ENCODE measurements at regions not wholly inside any gene's neighbourhood (a gene's known extent, or its start where the extent isn't known, plus 50 kb on each side); places are given as distances from the start of the nearest gene placed in this dataset.

- DNase-seq: no peak
- ChIA-PET CTCF (ENCODE audit: partially characterized antibody) (no interaction called here), POLR2A (ENCODE audit: partially characterized antibody) (no interaction called here)
- Mint-ChIP-seq H3K4me1 (no peaks in the 10 kb centered on the region), H3K36me3 (no peaks in the 10 kb centered on the region), H3K9me3 (no peaks in the 10 kb centered on the region), H3K27me3 (peaks cover 1 to 2% of the 10 kb centered on the region in 2 donors), H3K27ac (no peak overlapping the region), H3K4me3 (no peak overlapping the region)
- H3K4me1 ChIP-seq (ENCODE audit: insufficient read depth, low read length): no peaks in the 10 kb centered on the region
- no peak overlapping the region for H3K27ac ChIP-seq (ENCODE audit: low read depth, low read length)
- no peaks in the 10 kb centered on the region for H3K9me3 ChIP-seq (ENCODE audit: control insufficient read depth in 1 of 2, low read length in 2 of 2)
- intact Hi-C loops (cut with micrococcal nuclease): no loop called here
- H3K27me3 ChIP-seq (ENCODE audit: insufficient read depth, low read length): no peaks in the 10 kb centered on the region
- no peak overlapping the region for H3K4me3 ChIP-seq (ENCODE audit: low read length in 2 of 2)
- no peaks in the 10 kb centered on the region for H3K36me3 ChIP-seq (ENCODE audit: insufficient read depth, low read length)
Observed at GRCh38 chr1:198032668-198033067, 115.5 kb downstream of the LHX9 start.

DNA sequence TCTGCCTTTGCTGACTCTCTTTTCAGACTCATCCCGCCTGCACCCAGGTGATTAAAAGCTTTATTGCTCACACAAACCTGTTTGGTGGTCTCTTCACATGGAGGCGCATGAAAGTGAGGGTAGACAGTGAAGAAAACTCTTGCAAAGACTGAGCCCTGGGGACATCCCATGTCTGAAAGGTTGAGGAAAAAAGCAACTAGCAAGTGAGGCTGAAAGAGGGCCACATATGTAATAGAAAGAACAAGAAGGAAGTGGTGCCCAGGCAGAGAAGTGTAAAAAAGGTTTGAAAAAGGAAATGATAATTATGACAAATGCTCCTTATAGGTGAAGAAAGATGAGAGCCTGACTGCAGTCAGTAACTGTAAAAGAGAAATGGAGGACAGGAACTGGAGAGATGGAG lies 115.9 kb upstream of the NEK7 start:
- no peaks in the 10 kb centered on the region for H3K4me1 Mint-ChIP-seq
- no peak overlapping the region for H3K27ac ChIP-seq (ENCODE audit: low read depth, low read length)
- H3K27me3 Mint-ChIP-seq: no peaks in the 10 kb centered on the region
- H3K27ac Mint-ChIP-seq: no peak overlapping the region
- H3K4me3 ChIP-seq (ENCODE audit: low read length in 2 of 2): no peak overlapping the region
- H3K4me1 ChIP-seq (ENCODE audit: insufficient read depth, low read length): no peaks in the 10 kb centered on the region
- no peaks in the 10 kb centered on the region for H3K36me3 Mint-ChIP-seq
- intact Hi-C loops (cut with micrococcal nuclease): no loop called here
- CTCF ChIA-PET (ENCODE audit: partially characterized antibody): no interaction called here
- POLR2A ChIA-PET (ENCODE audit: partially characterized antibody): no interaction called here
- no peaks in the 10 kb centered on the region for H3K36me3 ChIP-seq (ENCODE audit: insufficient read depth, low read length)
- H3K27me3 ChIP-seq (ENCODE audit: insufficient read depth, low read length): no peaks in the 10 kb centered on the region
- no peak for DNase-seq
- no peak overlapping the region for H3K4me3 Mint-ChIP-seq
- no peaks in the 10 kb centered on the region for H3K9me3 Mint-ChIP-seq
- H3K9me3 ChIP-seq (ENCODE audit: control insufficient read depth in 1 of 2, low read length in 2 of 2): no peaks in the 10 kb centered on the region

GRCh38 chr1:198042168-198042567 lies 114.6 kb upstream of the NEK7 start:
- Mint-ChIP-seq H3K9me3 (peaks cover 0 to 4% (median 0%) of the 10 kb centered on the region in 8 donors), H3K27ac (no peak overlapping the region), H3K27me3 (no peaks in the 10 kb centered on the region), H3K36me3 (no peaks in the 10 kb centered on the region), H3K4me3 (no peak overlapping the region), H3K4me1 (peaks cover 0 to under 1% (median 0%) of the 10 kb centered on the region in 4 donors)
- H3K27ac ChIP-seq (ENCODE audit: low read depth, low read length): no peak overlapping the region
- POLR2A ChIA-PET (ENCODE audit: partially characterized antibody): no interaction called here
- no peaks in the 10 kb centered on the region for H3K9me3 ChIP-seq (ENCODE audit: control insufficient read depth in 1 of 2, low read length in 2 of 2)
- no peak for DNase-seq
- H3K27me3 ChIP-seq (ENCODE audit: insufficient read depth, low read length): no peaks in the 10 kb centered on the region
- no peaks in the 10 kb centered on the region for H3K36me3 ChIP-seq (ENCODE audit: insufficient read depth, low read length)
- intact Hi-C loops (cut with micrococcal nuclease): no loop called here
- no peak overlapping the region for H3K4me3 ChIP-seq (ENCODE audit: low read length in 2 of 2)
- H3K4me1 ChIP-seq (ENCODE audit: insufficient read depth, low read length): no peaks in the 10 kb centered on the region
- CTCF ChIA-PET (ENCODE audit: partially characterized antibody): no interaction called here

- Mint-ChIP-seq H3K27me3 (no peaks in the 10 kb centered on the region), H3K4me3 (peak overlapping the region in 5 of 8 donors; percentile 2 to 32 (median 15)), H3K9me3 (peaks cover 0 to 11% (median 4%) of the 10 kb centered on the region in 8 donors), H3K36me3 (no peaks in the 10 kb centered on the region), H3K4me1 (peaks cover 10 to 17% (median 14%) of the 10 kb centered on the region in 4 donors), H3K27ac (peak overlapping the region in 3 of 7 donors; percentile 11 to 37 (median 33))
- ChIA-PET POLR2A (ENCODE audit: partially characterized antibody) (no interaction called here), CTCF (ENCODE audit: partially characterized antibody) (no interaction called here)
- H3K27me3 ChIP-seq (ENCODE audit: insufficient read depth, low read length): no peaks in the 10 kb centered on the region
- no peaks in the 10 kb centered on the region for H3K9me3 ChIP-seq (ENCODE audit: control insufficient read depth in 1 of 2, low read length in 2 of 2)
- intact Hi-C loops (cut with micrococcal nuclease): no loop called here
- H3K36me3 ChIP-seq (ENCODE audit: insufficient read depth, low read length): no peaks in the 10 kb centered on the region
- peak in 4 of 5 donors; percentile 4 to 33 (median 17) for DNase-seq
- no peak overlapping the region for H3K4me3 ChIP-seq (ENCODE audit: low read length in 2 of 2)
- no peak overlapping the region for H3K27ac ChIP-seq (ENCODE audit: low read depth, low read length)
- no peaks in the 10 kb centered on the region for H3K4me1 ChIP-seq (ENCODE audit: insufficient read depth, low read length)
Observed at GRCh38 chr1:198047913-198048312, 108.9 kb upstream of the NEK7 start.

- H3K9me3 ChIP-seq (ENCODE audit: control insufficient read depth in 1 of 2, low read length in 2 of 2): no peaks in the 10 kb centered on the region
- H3K4me1 Mint-ChIP-seq: peaks cover 2 to 14% (median 5%) of the 10 kb centered on the region in 4 donors
- POLR2A ChIA-PET (ENCODE audit: partially characterized antibody): no interaction called here
- no peak overlapping the region for H3K4me3 ChIP-seq (ENCODE audit: low read length in 2 of 2)
- H3K4me1 ChIP-seq (ENCODE audit: insufficient read depth, low read length): peaks cover 9% of the 10 kb centered on the region
- H3K9me3 Mint-ChIP-seq: peaks cover 0 to 8% (median under 1%) of the 10 kb centered on the region in 8 donors
- CTCF ChIA-PET (ENCODE audit: partially characterized antibody): no interaction called here
- no peaks in the 10 kb centered on the region for H3K36me3 ChIP-seq (ENCODE audit: insufficient read depth, low read length)
- H3K27ac Mint-ChIP-seq: no peak overlapping the region
- H3K4me3 Mint-ChIP-seq: no peak overlapping the region
- H3K27me3 ChIP-seq (ENCODE audit: insufficient read depth, low read length): no peaks in the 10 kb centered on the region
- no peaks in the 10 kb centered on the region for H3K27me3 Mint-ChIP-seq
- intact Hi-C loops (cut with micrococcal nuclease): no loop called here
- no peaks in the 10 kb centered on the region for H3K36me3 Mint-ChIP-seq
- H3K27ac ChIP-seq (ENCODE audit: low read depth, low read length): no peak overlapping the region
- no peak for DNase-seq
Observed at GRCh38 chr1:198054510-198054909, 102.3 kb upstream of the NEK7 start.

DNA sequence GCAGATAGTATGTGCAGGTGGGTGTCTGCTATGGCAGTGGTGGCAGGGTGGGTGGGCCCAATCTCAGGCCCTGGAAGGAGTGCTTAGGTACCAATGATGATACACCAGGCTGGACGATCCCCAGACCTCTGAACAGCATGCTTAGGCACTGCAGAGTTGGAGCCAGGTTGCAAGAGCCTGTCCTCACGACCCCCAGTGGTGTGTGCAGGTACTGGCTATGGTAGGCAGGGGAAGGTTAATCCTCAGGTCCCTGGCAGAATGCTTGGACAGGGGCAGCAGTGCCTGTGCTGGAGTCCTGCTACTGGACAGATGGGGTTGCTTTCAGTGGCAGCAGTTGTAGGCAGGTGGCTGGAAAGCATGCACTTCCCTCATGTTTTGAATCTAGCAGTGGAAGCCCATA lies 100.5 kb upstream of the NEK7 start:
- Mint-ChIP-seq H3K9me3 (peaks cover 0 to 8% (median under 1%) of the 10 kb centered on the region in 8 donors), H3K4me1 (peaks cover 2 to 14% (median 5%) of the 10 kb centered on the region in 4 donors), H3K27ac (peak overlapping the region in 2 of 7 donors; percentile 28 to 42), H3K4me3 (no peak overlapping the region), H3K36me3 (no peaks in the 10 kb centered on the region), H3K27me3 (peaks cover 0 to 3% of the 10 kb centered on the region in 2 donors)
- Histone ChIP-seq H3K4me1 (ENCODE audit: insufficient read depth, low read length) (peaks cover 9% of the 10 kb centered on the region), H3K9me3 (ENCODE audit: control insufficient read depth in 1 of 2, low read length in 2 of 2) (no peaks in the 10 kb centered on the region), H3K4me3 (ENCODE audit: low read length in 2 of 2) (no peak overlapping the region), H3K27ac (ENCODE audit: low read depth, low read length) (no peak overlapping the region), H3K36me3 (ENCODE audit: insufficient read depth, low read length) (no peaks in the 10 kb centered on the region), H3K27me3 (ENCODE audit: insufficient read depth, low read length) (no peaks in the 10 kb centered on the region)
- intact Hi-C loops (cut with micrococcal nuclease): no loop called here
- peak in 2 of 5 donors; percentile 8 to 36 for DNase-seq
- POLR2A ChIA-PET (ENCODE audit: partially characterized antibody): no interaction called here
- CTCF ChIA-PET (ENCODE audit: partially characterized antibody): no interaction called here

DNA sequence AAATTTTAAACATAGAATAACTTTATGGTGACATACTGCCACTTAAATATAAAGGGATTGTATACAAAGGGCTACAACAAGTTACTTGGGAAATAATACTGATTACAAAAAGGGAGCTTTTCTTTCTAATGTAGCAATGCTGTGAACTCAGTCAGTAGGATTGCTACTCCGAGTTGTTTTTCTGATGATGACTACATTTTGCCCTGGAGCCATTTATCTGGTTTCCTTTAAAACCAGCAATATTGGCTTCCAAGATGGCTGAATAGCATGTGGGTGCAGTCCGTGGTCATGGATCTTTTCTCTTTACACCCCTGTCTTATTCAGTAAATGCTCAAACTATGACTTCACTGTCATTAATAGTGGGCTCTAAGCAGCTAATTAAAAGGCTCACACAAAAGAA lies 92.6 kb upstream of the NEK7 start:
- H3K36me3 ChIP-seq (ENCODE audit: insufficient read depth, low read length): no peaks in the 10 kb centered on the region
- Mint-ChIP-seq H3K9me3 (peaks cover 0 to 2% (median 0%) of the 10 kb centered on the region in 8 donors), H3K36me3 (no peaks in the 10 kb centered on the region), H3K4me1 (no peaks in the 10 kb centered on the region), H3K4me3 (no peak overlapping the region), H3K27ac (no peak overlapping the region), H3K27me3 (peaks cover 5 to 6% of the 10 kb centered on the region in 2 donors)
- ChIA-PET POLR2A (ENCODE audit: partially characterized antibody) (no interaction called here), CTCF (ENCODE audit: partially characterized antibody) (no interaction called here)
- H3K27me3 ChIP-seq (ENCODE audit: insufficient read depth, low read length): no peaks in the 10 kb centered on the region
- no peak overlapping the region for H3K27ac ChIP-seq (ENCODE audit: low read depth, low read length)
- H3K9me3 ChIP-seq (ENCODE audit: control insufficient read depth in 1 of 2, low read length in 2 of 2): no peaks in the 10 kb centered on the region
- H3K4me1 ChIP-seq (ENCODE audit: insufficient read depth, low read length): no peaks in the 10 kb centered on the region
- H3K4me3 ChIP-seq (ENCODE audit: low read length in 2 of 2): no peak overlapping the region
- intact Hi-C loops (cut with micrococcal nuclease): no loop called here
- no peak for DNase-seq

- CTCF ChIA-PET (ENCODE audit: partially characterized antibody): interaction anchor here (1.8 kb wide), 1 partner anchor 291 kb away, joined by 4 read pairs; no protein-coding TSS in a partner anchor
- Mint-ChIP-seq H3K27me3 (peaks cover 9 to 11% of the 10 kb centered on the region in 2 donors), H3K4me3 (no peak overlapping the region)
Observed at GRCh38 chr1:198068285-198068684, 88.5 kb upstream of the NEK7 start.

More at GRCh38 chr1:198068285-198068684, 88.5 kb upstream of the NEK7 start:
- no peaks in the 10 kb centered on the region for H3K9me3 ChIP-seq (ENCODE audit: control insufficient read depth in 1 of 2, low read length in 2 of 2)
- no peak for DNase-seq
- H3K27ac Mint-ChIP-seq: no peak overlapping the region
- H3K27me3 ChIP-seq (ENCODE audit: insufficient read depth, low read length): peaks cover 4% of the 10 kb centered on the region
- POLR2A ChIA-PET (ENCODE audit: partially characterized antibody): no interaction called here
- no peaks in the 10 kb centered on the region for H3K36me3 Mint-ChIP-seq
- H3K9me3 Mint-ChIP-seq: peaks cover 0 to 2% (median 0%) of the 10 kb centered on the region in 8 donors
- intact Hi-C loops (cut with micrococcal nuclease): no loop called here
- H3K36me3 ChIP-seq (ENCODE audit: insufficient read depth, low read length): no peaks in the 10 kb centered on the region
- H3K4me1 ChIP-seq (ENCODE audit: insufficient read depth, low read length): no peaks in the 10 kb centered on the region
- no peaks in the 10 kb centered on the region for H3K4me1 Mint-ChIP-seq
- H3K27ac ChIP-seq (ENCODE audit: low read depth, low read length): no peak overlapping the region
- H3K4me3 ChIP-seq (ENCODE audit: low read length in 2 of 2): no peak overlapping the region

Measured in CD4-positive, alpha-beta memory T cell (primary cell).